ENCODE measurements at regions not wholly inside any gene's neighbourhood (a gene's known extent, or its start where the extent isn't known, plus 50 kb on each side); places are given as distances from the start of the nearest gene placed in this dataset.

DNA sequence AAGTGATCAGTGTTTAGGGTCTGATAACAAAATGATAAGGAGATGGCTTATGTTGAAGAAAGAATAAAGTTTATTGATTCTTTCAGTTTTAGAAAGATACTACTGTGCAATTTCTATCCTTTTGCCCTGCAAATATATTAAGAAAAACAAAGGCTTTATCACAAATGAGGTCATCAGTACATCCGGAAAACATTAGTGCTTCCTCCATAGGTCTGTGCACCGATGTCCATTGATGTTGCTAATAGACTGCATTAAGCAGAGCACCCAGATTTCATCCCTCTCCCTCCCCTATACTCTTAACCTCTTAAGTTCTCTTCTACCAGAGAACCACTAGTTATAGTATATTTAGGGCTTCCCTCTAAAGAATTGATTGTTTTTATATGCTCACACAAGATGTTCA is 53.7 kb upstream of the HHIP start:
- no peak overlapping the region for H3K4me2 ChIP-seq (ENCODE audit: low read depth, low read length)
- no TSS peak for BruUV-seq (replicated peaks)

More for the DNA sequence above, 53.7 kb upstream of the HHIP start:
- no peak overlapping the region for H2BK20ac ChIP-seq (ENCODE audit: low read depth, low read length)
- no peaks in the 10 kb centered on the region for H3K36me3 ChIP-seq (ENCODE audit: control insufficient read depth, insufficient read depth, low read length)
- ChIA-PET CTCF (no interaction called here), POLR2A (ENCODE audit: unreplicated experiment) (no interaction called here)
- H2BK5ac ChIP-seq (ENCODE audit: low read depth, low read length, poor library complexity, severe bottlenecking), result no peak overlapping the region
- no peak overlapping the region for H3K18ac ChIP-seq (ENCODE audit: low read depth, low read length)
- no peak overlapping the region for H3K4me3 ChIP-seq (ENCODE audit: insufficient read depth, low read depth, low read length)
- no peaks in the 10 kb centered on the region for H4K20me1 ChIP-seq (ENCODE audit: insufficient read depth, low read length)
- H2AK9ac ChIP-seq (replicated peaks; ENCODE audit: low read depth, low read length, poor library complexity), result no peak overlapping the region
- no peak overlapping the region for H2BK15ac ChIP-seq (ENCODE audit: low read depth, low read length)
- H3K4me1 ChIP-seq (ENCODE audit: control insufficient read depth, insufficient read depth, low read length), result peaks cover 2% of the 10 kb centered on the region; the same call in 1 of the 2 replicates
- no peak overlapping the region for H3K9ac ChIP-seq (ENCODE audit: low read depth, low read length)
- no peaks in the 10 kb centered on the region for H3K9me1 ChIP-seq (ENCODE audit: insufficient read depth, low read length)
- H3K27ac ChIP-seq (ENCODE audit: insufficient read depth, low read length), result no peak overlapping the region
- no peak for ATAC-seq (ENCODE audit: low read depth)
- no peak overlapping the region for H4K8ac ChIP-seq (ENCODE audit: low read depth in 2 of 2, low read length in 2 of 2)
- no peaks in the 10 kb centered on the region for H3K9me3 ChIP-seq (ENCODE audit: control insufficient read depth, insufficient read depth, low read length)
- H3K23ac ChIP-seq (ENCODE audit: low read depth, low read length), result no peak overlapping the region
- no peak for DNase-seq
- dilution Hi-C loops (cut with HindIII; ENCODE audit: low sequenced_read_pairs, unreplicated experiment) (no loop called here), in situ Hi-C loops (cut with MboI; ENCODE audit: low sequenced_read_pairs) (no loop called here), intact Hi-C loops (cut with micrococcal nuclease) (no loop called here)
- H4K91ac ChIP-seq (ENCODE audit: insufficient read depth, low read depth, low read length), result no peak overlapping the region
- H3K14ac ChIP-seq (replicated peaks; ENCODE audit: low read depth, low read length), result no peak overlapping the region
- H2AK5ac ChIP-seq (ENCODE audit: low read depth, low read length), result no peak overlapping the region
- no peak overlapping the region for H4K5ac ChIP-seq (ENCODE audit: low read depth, low read length)
- no peak overlapping the region for H2AFZ ChIP-seq (replicated peaks; ENCODE audit: low read length, poor library complexity)
- no peak overlapping the region for H2BK120ac ChIP-seq (ENCODE audit: low read depth, low read length)
- no peak for TF ChIP-seq SMC3 (IDR thresholded peaks at IDR 0.05; ENCODE audit: low read depth, low read length)
- TF ChIP-seq CHD1 (IDR thresholded peaks at IDR 0.05; ENCODE audit: low read depth, low read length), result no peak
- TF ChIP-seq MAZ (IDR thresholded peaks at IDR 0.05; ENCODE audit: borderline replicate concordance, low read depth, low read length), result no peak
- no peak for TF ChIP-seq MXI1 (IDR thresholded peaks at IDR 0.05; ENCODE audit: borderline replicate concordance, low read depth, low read length)
- TF ChIP-seq, protein P1, sequence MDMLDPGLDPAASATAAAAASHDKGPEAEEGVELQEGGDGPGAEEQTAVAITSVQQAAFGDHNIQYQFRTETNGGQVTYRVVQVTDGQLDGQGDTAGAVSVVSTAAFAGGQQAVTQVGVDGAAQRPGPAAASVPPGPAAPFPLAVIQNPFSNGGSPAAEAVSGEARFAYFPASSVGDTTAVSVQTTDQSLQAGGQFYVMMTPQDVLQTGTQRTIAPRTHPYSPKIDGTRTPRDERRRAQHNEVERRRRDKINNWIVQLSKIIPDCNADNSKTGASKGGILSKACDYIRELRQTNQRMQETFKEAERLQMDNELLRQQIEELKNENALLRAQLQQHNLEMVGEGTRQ (IDR thresholded peaks at IDR 0.05; ENCODE audit: low read depth, low read length), result no peak
- TF ChIP-seq, protein P2, sequence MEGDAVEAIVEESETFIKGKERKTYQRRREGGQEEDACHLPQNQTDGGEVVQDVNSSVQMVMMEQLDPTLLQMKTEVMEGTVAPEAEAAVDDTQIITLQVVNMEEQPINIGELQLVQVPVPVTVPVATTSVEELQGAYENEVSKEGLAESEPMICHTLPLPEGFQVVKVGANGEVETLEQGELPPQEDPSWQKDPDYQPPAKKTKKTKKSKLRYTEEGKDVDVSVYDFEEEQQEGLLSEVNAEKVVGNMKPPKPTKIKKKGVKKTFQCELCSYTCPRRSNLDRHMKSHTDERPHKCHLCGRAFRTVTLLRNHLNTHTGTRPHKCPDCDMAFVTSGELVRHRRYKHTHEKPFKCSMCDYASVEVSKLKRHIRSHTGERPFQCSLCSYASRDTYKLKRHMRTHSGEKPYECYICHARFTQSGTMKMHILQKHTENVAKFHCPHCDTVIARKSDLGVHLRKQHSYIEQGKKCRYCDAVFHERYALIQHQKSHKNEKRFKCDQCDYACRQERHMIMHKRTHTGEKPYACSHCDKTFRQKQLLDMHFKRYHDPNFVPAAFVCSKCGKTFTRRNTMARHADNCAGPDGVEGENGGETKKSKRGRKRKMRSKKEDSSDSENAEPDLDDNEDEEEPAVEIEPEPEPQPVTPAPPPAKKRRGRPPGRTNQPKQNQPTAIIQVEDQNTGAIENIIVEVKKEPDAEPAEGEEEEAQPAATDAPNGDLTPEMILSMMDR (conservative IDR thresholded peaks at IDR 0.05; ENCODE audit: low read depth, low read length), result no peak
- no peak for TF ChIP-seq BHLHE40 (IDR thresholded peaks at IDR 0.05; ENCODE audit: low read depth, low read length)
- TF ChIP-seq, protein P3, sequence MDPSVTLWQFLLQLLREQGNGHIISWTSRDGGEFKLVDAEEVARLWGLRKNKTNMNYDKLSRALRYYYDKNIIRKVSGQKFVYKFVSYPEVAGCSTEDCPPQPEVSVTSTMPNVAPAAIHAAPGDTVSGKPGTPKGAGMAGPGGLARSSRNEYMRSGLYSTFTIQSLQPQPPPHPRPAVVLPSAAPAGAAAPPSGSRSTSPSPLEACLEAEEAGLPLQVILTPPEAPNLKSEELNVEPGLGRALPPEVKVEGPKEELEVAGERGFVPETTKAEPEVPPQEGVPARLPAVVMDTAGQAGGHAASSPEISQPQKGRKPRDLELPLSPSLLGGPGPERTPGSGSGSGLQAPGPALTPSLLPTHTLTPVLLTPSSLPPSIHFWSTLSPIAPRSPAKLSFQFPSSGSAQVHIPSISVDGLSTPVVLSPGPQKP (IDR thresholded peaks at IDR 0.05; ENCODE audit: borderline replicate concordance, low read depth, low read length), result no peak
- no peak for TF ChIP-seq RCOR1 (IDR thresholded peaks at IDR 0.05; ENCODE audit: insufficient replicate concordance, low read length)
- TF ChIP-seq POLR2A (IDR thresholded peaks at IDR 0.05; ENCODE audit: low read depth, low read length), result no peak
- TF ChIP-seq MAFK (IDR thresholded peaks at IDR 0.05; ENCODE audit: low read depth, low read length), result no peak
- TF ChIP-seq CEBPB (IDR thresholded peaks at IDR 0.05; ENCODE audit: low read depth, low read length), result no peak
- TF ChIP-seq FOS (IDR thresholded peaks at IDR 0.05; ENCODE audit: low read depth, low read length), result no peak
- no peak for TF ChIP-seq RAD21 (IDR thresholded peaks at IDR 0.05; ENCODE audit: low read length)
- no peaks in the 10 kb centered on the region for H3K27me3 ChIP-seq (ENCODE audit: control insufficient read depth, insufficient read depth, low read length)
- no peaks in the 10 kb centered on the region for H3K79me1 ChIP-seq (ENCODE audit: low read depth in 1 of 2, low read length in 2 of 2)
- H3K4ac ChIP-seq (ENCODE audit: low read depth, low read length), result no peak overlapping the region
- WGBS, 2 experiments (ENCODE audit: extremely low coverage in 2 of 2, insufficient read length in 1 of 2), result no CpG with 5 or more reads among the region's 2 CpGs
- no peak overlapping the region for H3K56ac ChIP-seq (ENCODE audit: extremely low read depth, insufficient read depth, low read length)
